ENCODE measurements at regions not wholly inside any gene's neighbourhood (a gene's known extent, or its start where the extent isn't known, plus 50 kb on each side); places are given as distances from the start of the nearest gene placed in this dataset.

- no peak for TF ChIP-seq CTCF (IDR thresholded peaks at IDR 0.05)
- TF ChIP-seq CEBPB (IDR thresholded peaks at IDR 0.05), result no peak
- no peak for TF ChIP-seq POLR2AphosphoS2 (conservative IDR thresholded peaks at IDR 0.05; ENCODE audit: low read length)
- no peak for TF ChIP-seq MYC (IDR thresholded peaks at IDR 0.05; ENCODE audit: borderline replicate concordance, low read length)
- TF ChIP-seq RFX5 (IDR thresholded peaks at IDR 0.05), result no peak
- no peak for TF ChIP-seq CHD2 (IDR thresholded peaks at IDR 0.05; ENCODE audit: low read length, partially characterized antibody)
- TF ChIP-seq POLR2A (IDR thresholded peaks at IDR 0.05; ENCODE audit: low read length), result no peak
Observed at GRCh38 chr10:53580465-53580864, 807.9 kb upstream of the MBL2 start.

Measured in A549 (cell line).